ENCODE measurements at regions not wholly inside any gene's neighbourhood (a gene's known extent, or its start where the extent isn't known, plus 50 kb on each side); places are given as distances from the start of the nearest gene placed in this dataset.

- H3K27ac ChIP-seq: no peak overlapping the region
These were observed 575.5 kb upstream of the ID4 start for GRCh38 chr6:19261642-19262041.

GRCh38 chr6:19268117-19268516 lies 569.1 kb upstream of the ID4 start:
- H3K27ac ChIP-seq: no peak overlapping the region
- TF ChIP-seq ZFX (IDR thresholded peaks at IDR 0.05; ENCODE audit: borderline replicate concordance): no peak

More at GRCh38 chr6:19261642-19262041, 575.5 kb upstream of the ID4 start:
- TF ChIP-seq CTCF (IDR thresholded peaks at IDR 0.05) (no peak), ZFX (IDR thresholded peaks at IDR 0.05; ENCODE audit: borderline replicate concordance) (no peak)

GRCh38 chr6:19268718-19269117 lies 568.5 kb upstream of the ID4 start:
- TF ChIP-seq ZFX (IDR thresholded peaks at IDR 0.05; ENCODE audit: borderline replicate concordance) (no peak), CTCF (IDR thresholded peaks at IDR 0.05) (no peak)
- no peak overlapping the region for H3K27ac ChIP-seq

- TF ChIP-seq CTCF (IDR thresholded peaks at IDR 0.05) (no peak), ZFX (IDR thresholded peaks at IDR 0.05; ENCODE audit: borderline replicate concordance) (no peak)
- no peak overlapping the region for H3K27ac ChIP-seq
These were observed 567.8 kb upstream of the ID4 start for GRCh38 chr6:19269341-19269898.

- H3K27ac ChIP-seq: no peak overlapping the region
- TF ChIP-seq CTCF (IDR thresholded peaks at IDR 0.05) (no peak), ZFX (IDR thresholded peaks at IDR 0.05; ENCODE audit: borderline replicate concordance) (no peak)
These were observed 566.6 kb upstream of the ID4 start for GRCh38 chr6:19270616-19271015.

GRCh38 chr6:19279273-19279684 lies 557.9 kb upstream of the ID4 start:
- H3K27ac ChIP-seq: no peak overlapping the region
- no peak for TF ChIP-seq CTCF (IDR thresholded peaks at IDR 0.05)
- no peak for TF ChIP-seq ZFX (IDR thresholded peaks at IDR 0.05; ENCODE audit: borderline replicate concordance)

- no peak for TF ChIP-seq CTCF (IDR thresholded peaks at IDR 0.05)
- no peak for TF ChIP-seq ZFX (IDR thresholded peaks at IDR 0.05; ENCODE audit: borderline replicate concordance)
- no peak overlapping the region for H3K27ac ChIP-seq
These were observed 549.2 kb upstream of the ID4 start for GRCh38 chr6:19287928-19288327.

- H3K27ac ChIP-seq: no peak overlapping the region
- TF ChIP-seq CTCF (IDR thresholded peaks at IDR 0.05) (no peak), ZFX (IDR thresholded peaks at IDR 0.05; ENCODE audit: borderline replicate concordance) (no peak)
These were observed 547.7 kb upstream of the ID4 start for GRCh38 chr6:19289457-19289856.
